ENCODE measurements at regions not wholly inside any gene's neighbourhood (a gene's known extent, or its start where the extent isn't known, plus 50 kb on each side); places are given as distances from the start of the nearest gene placed in this dataset.

DNA sequence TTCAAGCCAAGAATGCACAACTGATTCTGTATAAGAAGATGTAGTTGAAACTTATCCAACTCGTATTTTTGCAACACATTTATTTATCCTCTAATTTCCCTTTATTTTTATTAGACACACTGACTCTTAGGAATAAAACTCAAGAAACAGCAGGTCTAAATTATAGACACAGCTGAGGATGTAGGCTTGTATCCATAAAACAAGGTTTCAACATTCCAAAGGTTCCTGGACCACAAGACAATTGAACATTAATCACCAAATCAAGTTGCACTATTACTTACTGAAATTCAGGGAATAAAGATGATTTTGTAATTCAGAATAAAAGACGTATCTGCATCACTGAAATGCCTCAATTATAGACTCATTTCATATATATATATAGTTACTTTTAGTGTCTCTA is 683.5 kb upstream of the GRIA3 start:
- TF ChIP-seq, protein P1, sequence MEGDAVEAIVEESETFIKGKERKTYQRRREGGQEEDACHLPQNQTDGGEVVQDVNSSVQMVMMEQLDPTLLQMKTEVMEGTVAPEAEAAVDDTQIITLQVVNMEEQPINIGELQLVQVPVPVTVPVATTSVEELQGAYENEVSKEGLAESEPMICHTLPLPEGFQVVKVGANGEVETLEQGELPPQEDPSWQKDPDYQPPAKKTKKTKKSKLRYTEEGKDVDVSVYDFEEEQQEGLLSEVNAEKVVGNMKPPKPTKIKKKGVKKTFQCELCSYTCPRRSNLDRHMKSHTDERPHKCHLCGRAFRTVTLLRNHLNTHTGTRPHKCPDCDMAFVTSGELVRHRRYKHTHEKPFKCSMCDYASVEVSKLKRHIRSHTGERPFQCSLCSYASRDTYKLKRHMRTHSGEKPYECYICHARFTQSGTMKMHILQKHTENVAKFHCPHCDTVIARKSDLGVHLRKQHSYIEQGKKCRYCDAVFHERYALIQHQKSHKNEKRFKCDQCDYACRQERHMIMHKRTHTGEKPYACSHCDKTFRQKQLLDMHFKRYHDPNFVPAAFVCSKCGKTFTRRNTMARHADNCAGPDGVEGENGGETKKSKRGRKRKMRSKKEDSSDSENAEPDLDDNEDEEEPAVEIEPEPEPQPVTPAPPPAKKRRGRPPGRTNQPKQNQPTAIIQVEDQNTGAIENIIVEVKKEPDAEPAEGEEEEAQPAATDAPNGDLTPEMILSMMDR (IDR thresholded peaks at IDR 0.05; ENCODE audit: unreplicated experiment): no peak
- BruUV-seq (replicated peaks): no TSS peak
- CTCF ChIA-PET: no interaction called here
- H3K9me3 Mint-ChIP-seq (ENCODE audit: low read depth, unreplicated experiment): no peaks in the 10 kb centered on the region
- H3K4me3 Mint-ChIP-seq (ENCODE audit: low read depth, unreplicated experiment): no peak overlapping the region
- DNase-seq: no peak
- no peak overlapping the region for H3K27ac Mint-ChIP-seq (ENCODE audit: unreplicated experiment)
- H3K36me3 Mint-ChIP-seq (ENCODE audit: insufficient read depth, unreplicated experiment): no peaks in the 10 kb centered on the region
- intact Hi-C loops (cut with micrococcal nuclease; ENCODE audit: unreplicated experiment): no loop called here
- H3K4me1 Mint-ChIP-seq (ENCODE audit: low read depth, unreplicated experiment): no peaks in the 10 kb centered on the region
- no peaks in the 10 kb centered on the region for H3K27me3 Mint-ChIP-seq (ENCODE audit: unreplicated experiment)

DNA sequence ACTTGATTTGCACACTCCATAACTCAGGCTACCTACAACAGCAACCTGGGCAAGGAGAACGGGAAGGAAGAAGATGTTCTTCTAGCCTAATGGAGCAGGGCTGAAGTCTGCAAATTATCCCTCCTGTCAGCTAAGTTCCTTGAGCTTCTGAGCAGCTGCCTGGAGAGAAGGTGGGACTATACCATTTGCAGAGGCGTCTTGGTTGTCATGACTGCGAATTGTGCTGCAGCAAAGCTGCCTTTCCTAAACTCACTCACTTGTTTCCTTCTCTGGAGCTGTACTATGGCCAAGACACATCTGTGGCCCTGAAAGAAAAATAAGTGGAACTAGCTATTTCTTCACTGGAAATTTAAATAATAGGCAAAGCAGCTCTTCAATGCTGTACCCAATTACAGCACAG is 682.4 kb upstream of the GRIA3 start:
- Mint-ChIP-seq H3K4me3 (ENCODE audit: low read depth, unreplicated experiment) (no peak overlapping the region), H3K9me3 (ENCODE audit: low read depth, unreplicated experiment) (no peaks in the 10 kb centered on the region), H3K27me3 (ENCODE audit: unreplicated experiment) (no peaks in the 10 kb centered on the region), H3K4me1 (ENCODE audit: low read depth, unreplicated experiment) (no peaks in the 10 kb centered on the region), H3K27ac (ENCODE audit: unreplicated experiment) (no peak overlapping the region), H3K36me3 (ENCODE audit: insufficient read depth, unreplicated experiment) (no peaks in the 10 kb centered on the region)
- BruUV-seq (replicated peaks): no TSS peak
- CTCF ChIA-PET: no interaction called here
- intact Hi-C loops (cut with micrococcal nuclease; ENCODE audit: unreplicated experiment): no loop called here
- TF ChIP-seq, protein P1 (IDR thresholded peaks at IDR 0.05; ENCODE audit: unreplicated experiment): no peak
- DNase-seq: no peak

DNA sequence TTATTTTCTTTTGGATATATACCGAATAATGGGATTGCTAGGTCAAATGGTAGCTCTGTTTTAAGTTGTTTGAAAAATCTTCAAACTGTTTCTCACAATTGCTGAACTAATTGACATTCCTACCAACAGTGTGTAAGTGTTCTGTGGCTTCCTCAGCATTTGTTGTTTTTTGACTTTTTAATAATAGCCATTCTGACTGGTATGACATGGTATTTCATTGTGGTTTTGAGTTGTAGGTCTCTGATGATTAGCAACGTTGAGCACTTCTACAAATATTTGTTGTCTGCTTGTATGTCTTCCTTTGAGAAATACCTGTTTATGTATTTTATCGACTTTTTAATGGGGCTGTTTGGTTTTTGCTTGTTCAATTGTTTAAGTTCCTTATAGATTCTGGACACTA is 680.1 kb upstream of the GRIA3 start:
- TF ChIP-seq, protein P1 (IDR thresholded peaks at IDR 0.05; ENCODE audit: unreplicated experiment): no peak

DNA sequence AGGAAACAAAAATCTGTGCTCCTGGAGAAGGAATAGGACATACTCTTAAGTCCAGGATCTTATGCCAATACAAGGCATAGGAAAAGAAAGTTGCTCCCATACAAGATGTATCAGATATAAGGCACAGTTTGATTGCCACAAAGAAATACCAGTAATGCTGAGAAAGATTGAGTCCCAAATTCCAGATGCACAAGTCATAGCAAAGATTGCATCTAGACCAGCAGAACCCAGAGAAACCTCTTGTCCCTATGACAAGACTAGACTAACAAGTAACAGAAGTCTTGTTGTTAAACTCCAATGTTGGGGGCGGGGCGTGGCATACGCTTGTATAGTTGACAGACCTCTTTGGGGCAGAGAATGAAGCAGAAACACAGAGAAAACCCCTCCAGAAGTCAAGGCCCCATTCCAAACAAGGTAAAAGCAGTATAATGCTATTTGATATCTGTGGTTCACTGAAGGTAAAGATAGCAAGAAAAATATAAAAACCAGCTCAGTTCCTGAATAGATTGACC is 671.5 kb upstream of the GRIA3 start:
- Mint-ChIP-seq H3K27me3 (ENCODE audit: unreplicated experiment) (no peaks in the 10 kb centered on the region), H3K36me3 (ENCODE audit: insufficient read depth, unreplicated experiment) (no peaks in the 10 kb centered on the region), H3K4me1 (ENCODE audit: low read depth, unreplicated experiment) (no peaks in the 10 kb centered on the region), H3K9me3 (ENCODE audit: low read depth, unreplicated experiment) (no peaks in the 10 kb centered on the region), H3K4me3 (ENCODE audit: low read depth, unreplicated experiment) (no peak overlapping the region), H3K27ac (ENCODE audit: unreplicated experiment) (no peak overlapping the region)
- DNase-seq: peak; percentile 1
- no TSS peak for BruUV-seq (replicated peaks)
- CTCF ChIA-PET: no interaction called here
- TF ChIP-seq, protein P1 (IDR thresholded peaks at IDR 0.05; ENCODE audit: unreplicated experiment): no peak
- intact Hi-C loops (cut with micrococcal nuclease; ENCODE audit: unreplicated experiment): no loop called here

More for the DNA sequence above, 680.1 kb upstream of the GRIA3 start:
- H3K36me3 Mint-ChIP-seq (ENCODE audit: insufficient read depth, unreplicated experiment): no peaks in the 10 kb centered on the region
- BruUV-seq (replicated peaks): no TSS peak
- intact Hi-C loops (cut with micrococcal nuclease; ENCODE audit: unreplicated experiment): no loop called here
- H3K9me3 Mint-ChIP-seq (ENCODE audit: low read depth, unreplicated experiment): peaks cover 2% of the 10 kb centered on the region
- no peak overlapping the region for H3K4me3 Mint-ChIP-seq (ENCODE audit: low read depth, unreplicated experiment)
- no peaks in the 10 kb centered on the region for H3K4me1 Mint-ChIP-seq (ENCODE audit: low read depth, unreplicated experiment)
- H3K27me3 Mint-ChIP-seq (ENCODE audit: unreplicated experiment): no peaks in the 10 kb centered on the region
- no peak overlapping the region for H3K27ac Mint-ChIP-seq (ENCODE audit: unreplicated experiment)
- no peak for DNase-seq
- CTCF ChIA-PET: no interaction called here
